ENCODE measurements at regions not wholly inside any gene's neighbourhood (a gene's known extent, or its start where the extent isn't known, plus 50 kb on each side); places are given as distances from the start of the nearest gene placed in this dataset.

DNA sequence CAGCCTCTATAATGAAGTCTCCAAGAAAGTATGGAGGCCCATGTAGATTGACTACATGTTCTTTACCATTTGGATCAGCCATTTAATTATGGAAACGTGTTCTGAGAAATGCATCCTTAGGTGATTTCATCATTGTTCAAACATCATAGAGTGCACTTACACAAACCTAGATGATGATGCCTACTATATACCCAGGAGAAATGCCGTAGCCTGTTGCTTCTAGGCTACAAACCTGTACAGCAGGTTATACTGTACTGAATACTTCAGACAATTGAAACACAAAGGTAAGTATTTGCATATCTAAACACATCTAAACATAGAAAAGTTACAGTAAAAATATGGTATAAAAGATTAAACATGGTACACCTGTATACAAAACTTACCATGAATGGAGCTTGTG lies 186.5 kb upstream of the FSTL5 start:
- Mint-ChIP-seq H3K36me3 (no peaks in the 10 kb centered on the region), H3K4me1 (ENCODE audit: unreplicated experiment) (no peaks in the 10 kb centered on the region), H3K4me3 (no peak overlapping the region), H3K27ac (no peak overlapping the region), H3K9me3 (no peaks in the 10 kb centered on the region), H3K27me3 (no peaks in the 10 kb centered on the region)
- DNase-seq (ENCODE audit: extremely low spot score, unreplicated experiment), result no peak
- TF ChIP-seq CTCF (conservative IDR thresholded peaks at IDR 0.05), result no peak

DNA sequence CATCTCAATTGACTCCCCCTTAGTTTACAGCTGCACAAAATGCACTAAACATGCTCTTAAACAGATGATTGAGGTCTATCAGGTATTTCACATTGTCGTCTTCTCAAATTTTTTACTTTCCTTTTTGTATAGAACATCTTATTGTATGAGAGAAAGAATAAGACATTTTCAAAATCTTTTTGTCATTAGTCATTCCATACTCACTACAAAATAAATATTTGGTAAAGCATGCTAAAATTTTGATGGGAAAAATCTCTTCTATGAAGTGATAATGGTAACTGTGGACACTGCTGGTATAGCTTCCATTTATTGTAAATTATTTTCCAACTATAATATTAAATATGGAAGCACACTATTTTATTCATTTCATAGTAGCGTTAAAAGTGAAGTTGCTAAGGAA lies 185.6 kb upstream of the FSTL5 start:
- H3K9me3 Mint-ChIP-seq, result no peaks in the 10 kb centered on the region
- H3K36me3 Mint-ChIP-seq, result no peaks in the 10 kb centered on the region
- H3K4me3 Mint-ChIP-seq, result no peak overlapping the region
- no peaks in the 10 kb centered on the region for H3K4me1 Mint-ChIP-seq (ENCODE audit: unreplicated experiment)
- TF ChIP-seq CTCF (conservative IDR thresholded peaks at IDR 0.05), result no peak
- H3K27ac Mint-ChIP-seq, result no peak overlapping the region
- H3K27me3 Mint-ChIP-seq, result no peaks in the 10 kb centered on the region
- DNase-seq (ENCODE audit: extremely low spot score, unreplicated experiment), result no peak

DNA sequence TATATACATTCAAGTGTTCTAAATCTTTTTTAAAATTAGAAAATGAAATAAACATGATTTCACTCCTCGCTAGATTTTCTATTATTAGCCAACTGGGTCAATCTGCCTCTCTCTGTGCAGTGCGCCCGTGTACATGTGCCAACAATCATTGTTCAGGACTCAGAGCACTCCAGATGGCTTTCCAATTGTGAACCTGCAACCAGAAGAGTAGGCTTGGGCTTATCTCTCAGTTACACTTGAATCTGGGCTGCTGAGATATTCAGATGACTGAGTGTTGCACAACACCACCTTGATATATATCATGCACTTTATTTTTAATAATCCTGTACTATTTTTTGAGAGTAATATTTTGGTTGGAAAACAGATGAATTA lies 184.0 kb upstream of the FSTL5 start:
- no peak for TF ChIP-seq CTCF (conservative IDR thresholded peaks at IDR 0.05)
- no peaks in the 10 kb centered on the region for H3K36me3 Mint-ChIP-seq
- H3K4me3 Mint-ChIP-seq, result no peak overlapping the region
- no peak for DNase-seq (ENCODE audit: extremely low spot score, unreplicated experiment)
- H3K4me1 Mint-ChIP-seq (ENCODE audit: unreplicated experiment), result no peaks in the 10 kb centered on the region
- H3K9me3 Mint-ChIP-seq, result no peaks in the 10 kb centered on the region
- H3K27ac Mint-ChIP-seq, result no peak overlapping the region
- no peaks in the 10 kb centered on the region for H3K27me3 Mint-ChIP-seq

DNA sequence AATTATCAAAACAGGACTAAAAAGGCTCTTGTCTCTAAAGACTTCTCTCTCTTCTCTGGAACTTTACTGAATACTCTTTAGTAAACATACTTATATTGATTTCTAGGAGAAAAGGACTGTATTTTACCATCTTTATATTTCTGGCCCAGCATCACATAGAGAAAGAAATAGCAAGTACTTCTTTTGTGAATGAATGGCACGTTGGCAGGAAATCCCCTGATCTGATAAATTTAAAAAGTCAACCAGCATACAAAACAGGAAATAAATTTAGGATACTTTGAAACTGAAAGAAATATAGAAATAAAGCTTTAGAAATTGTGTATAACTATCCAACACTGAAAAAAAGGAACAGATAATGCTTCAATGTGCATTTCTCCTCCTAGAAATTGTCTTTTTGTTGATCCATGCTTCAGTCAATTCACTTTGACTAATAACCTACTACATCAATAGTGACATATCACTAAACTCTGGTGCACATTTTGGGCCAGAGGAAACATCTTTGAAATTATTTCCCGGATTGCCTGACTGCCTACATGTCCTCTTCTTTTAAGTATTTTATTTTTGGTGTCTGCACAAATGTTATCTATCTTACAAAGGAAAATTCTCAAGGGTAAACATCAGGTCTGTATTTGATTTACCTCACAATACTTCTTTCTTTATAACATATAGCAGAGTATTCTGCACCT lies 183.5 kb upstream of the FSTL5 start:
- DNase-seq (ENCODE audit: extremely low spot score, unreplicated experiment), result no peak
- Mint-ChIP-seq H3K36me3 (no peaks in the 10 kb centered on the region), H3K27ac (no peak overlapping the region), H3K4me3 (no peak overlapping the region), H3K9me3 (no peaks in the 10 kb centered on the region), H3K27me3 (no peaks in the 10 kb centered on the region), H3K4me1 (ENCODE audit: unreplicated experiment) (no peaks in the 10 kb centered on the region)
- TF ChIP-seq CTCF (conservative IDR thresholded peaks at IDR 0.05), result no peak

GRCh38 chr4:162343967-162344366 lies 180.2 kb upstream of the FSTL5 start:
- Mint-ChIP-seq H3K27ac (no peak overlapping the region), H3K4me1 (ENCODE audit: unreplicated experiment) (no peaks in the 10 kb centered on the region), H3K36me3 (no peaks in the 10 kb centered on the region), H3K9me3 (no peaks in the 10 kb centered on the region), H3K27me3 (no peaks in the 10 kb centered on the region), H3K4me3 (no peak overlapping the region)
- no peak for DNase-seq (ENCODE audit: extremely low spot score, unreplicated experiment)
- TF ChIP-seq CTCF (conservative IDR thresholded peaks at IDR 0.05), result no peak

DNA sequence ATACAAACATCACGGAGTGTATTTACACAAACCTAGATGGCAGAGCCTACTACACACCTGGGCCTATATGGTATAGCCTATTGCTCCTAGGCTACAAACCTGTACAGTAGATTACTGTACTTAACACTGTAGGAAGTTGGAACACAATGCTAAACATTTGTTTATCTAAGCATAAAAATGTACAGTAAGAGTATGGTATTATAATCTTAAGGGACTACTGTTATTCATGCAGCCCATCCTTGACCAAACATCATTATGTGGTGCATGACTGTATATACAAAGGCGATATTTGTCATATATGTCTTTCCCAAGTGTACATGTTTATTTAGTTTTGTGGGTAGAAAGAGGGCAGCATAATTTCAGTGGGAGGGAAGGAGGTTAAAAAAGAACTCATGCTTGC lies 177.7 kb upstream of the FSTL5 start:
- Mint-ChIP-seq H3K27me3 (no peaks in the 10 kb centered on the region), H3K9me3 (no peaks in the 10 kb centered on the region), H3K4me3 (no peak overlapping the region), H3K36me3 (no peaks in the 10 kb centered on the region), H3K4me1 (ENCODE audit: unreplicated experiment) (no peaks in the 10 kb centered on the region), H3K27ac (no peak overlapping the region)
- no peak for TF ChIP-seq CTCF (conservative IDR thresholded peaks at IDR 0.05)
- no peak for DNase-seq (ENCODE audit: extremely low spot score, unreplicated experiment)

Data from type B pancreatic cell (in vitro differentiated cells).